HG03139 (cell line): ENCODE measurements at regions not wholly inside any gene's neighbourhood (a gene's known extent, or its start where the extent isn't known, plus 50 kb on each side); places are given as distances from the start of the nearest gene placed in this dataset.

Experiments
- ATAC-seq: cut with Tn5 transposase; IDR thresholded peaks from one replicate; pipeline ENCODE4 v1.9.1; 2021; ENCODE audit not compliant: unreplicated experiment

- no peak for ATAC-seq
Measured at GRCh38 chr4:123788577-123788976, 392.0 kb downstream of the SPRY1 start.

DNA sequence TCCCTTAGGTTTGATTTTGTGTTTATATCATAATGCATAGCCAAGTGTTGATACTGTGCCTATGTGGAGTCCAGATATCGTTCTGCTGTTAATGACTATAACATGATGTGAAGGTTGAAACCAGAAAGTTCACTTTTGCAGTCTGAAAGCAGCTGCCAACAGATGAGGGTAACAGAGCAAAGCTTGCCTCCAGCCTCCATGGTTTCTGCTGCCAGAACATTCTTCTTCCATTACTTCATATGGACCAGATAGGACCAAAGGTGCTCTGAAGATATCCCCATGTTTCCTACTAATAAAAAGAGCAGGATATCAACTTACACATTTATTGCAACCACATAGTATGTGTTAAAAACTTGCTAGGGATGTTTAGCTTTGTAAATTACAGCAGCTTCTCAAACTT is 394.1 kb downstream of the SPRY1 start:
- ATAC-seq: no peak

- no peak for ATAC-seq
Measured at GRCh38 chr4:123802082-123802645, 405.6 kb downstream of the SPRY1 start.

DNA sequence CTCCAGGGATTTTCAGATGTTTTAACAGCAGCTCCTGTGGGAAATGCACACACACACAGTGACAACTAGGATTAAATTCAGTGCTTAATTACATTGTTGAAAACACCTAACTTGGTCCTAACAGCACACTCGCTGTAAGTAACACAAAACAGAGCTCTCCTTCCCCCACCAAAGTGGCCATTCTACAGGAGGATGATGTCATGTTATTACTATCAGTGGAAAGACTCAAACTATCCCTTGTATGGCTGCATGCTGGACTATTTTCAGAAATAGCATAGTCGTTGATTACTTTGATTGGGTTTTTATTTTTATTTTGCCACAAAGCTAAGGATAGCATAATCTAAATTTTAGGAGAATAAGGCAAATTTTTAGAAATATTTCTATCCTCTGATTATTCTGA is 406.3 kb downstream of the SPRY1 start:
- no peak for ATAC-seq

- no peak for ATAC-seq
Measured at GRCh38 chr4:123804196-123804721, 407.7 kb downstream of the SPRY1 start.

DNA sequence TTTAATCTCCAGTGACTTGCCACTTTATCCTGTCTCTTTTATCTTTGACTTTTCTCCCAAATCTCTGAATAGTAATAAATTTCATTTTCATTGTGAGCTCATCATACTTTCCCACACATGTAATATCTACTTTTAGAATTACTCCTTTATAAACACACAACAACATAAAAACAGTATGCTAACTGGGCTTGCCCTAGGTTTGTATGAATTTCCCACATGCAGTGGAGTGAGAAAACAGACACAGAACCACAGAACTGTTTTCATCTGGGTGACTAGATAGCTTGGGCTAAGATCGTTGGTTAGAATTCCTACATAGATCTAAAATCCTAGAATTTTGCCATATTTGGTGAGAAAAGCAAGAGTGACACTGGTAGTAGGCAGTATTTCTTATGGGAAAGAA is 409.5 kb downstream of the SPRY1 start:
- no peak for ATAC-seq

- no peak for ATAC-seq
Measured at GRCh38 chr4:123807187-123807586, 410.6 kb downstream of the SPRY1 start.

- no peak for ATAC-seq
Measured at GRCh38 chr4:123807866-123808265, 411.3 kb downstream of the SPRY1 start.

GRCh38 chr4:123809864-123810263 is 413.3 kb downstream of the SPRY1 start:
- no peak for ATAC-seq

DNA sequence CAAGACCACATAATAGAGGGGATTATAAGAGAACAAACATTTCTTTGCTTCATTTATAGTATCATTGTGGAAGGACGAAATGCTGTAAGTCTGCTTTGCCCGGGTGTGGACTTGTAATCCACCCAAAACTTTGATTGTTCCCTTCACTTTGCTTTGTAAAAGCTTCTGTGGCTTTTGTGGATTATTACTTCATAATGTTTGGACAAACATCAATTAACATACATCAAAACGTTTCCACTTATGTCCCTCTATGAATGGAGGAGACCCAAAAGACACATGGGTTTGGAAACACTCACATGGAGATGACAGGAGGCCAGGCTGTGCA is 415.4 kb downstream of the SPRY1 start:
- ATAC-seq: no peak

DNA sequence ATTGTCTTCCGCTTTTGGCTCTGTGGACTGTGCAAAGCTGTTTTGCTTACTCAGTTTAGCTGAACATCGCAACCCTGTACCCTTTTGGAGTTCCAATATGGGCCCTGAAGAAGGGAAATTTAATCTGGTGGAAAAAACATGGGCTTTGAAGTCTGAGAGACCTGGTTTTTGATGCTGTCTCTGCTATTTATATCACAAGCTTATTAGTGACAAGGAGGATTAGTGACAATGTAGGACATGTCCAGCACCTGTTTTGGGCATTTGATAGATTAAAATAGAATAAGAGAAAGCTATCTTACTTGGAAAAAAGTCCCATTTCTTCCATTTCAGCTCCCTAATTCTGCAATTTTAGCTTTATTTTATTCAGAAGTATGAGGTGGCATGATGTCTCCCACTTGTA is 417.3 kb downstream of the SPRY1 start:
- ATAC-seq: no peak

DNA sequence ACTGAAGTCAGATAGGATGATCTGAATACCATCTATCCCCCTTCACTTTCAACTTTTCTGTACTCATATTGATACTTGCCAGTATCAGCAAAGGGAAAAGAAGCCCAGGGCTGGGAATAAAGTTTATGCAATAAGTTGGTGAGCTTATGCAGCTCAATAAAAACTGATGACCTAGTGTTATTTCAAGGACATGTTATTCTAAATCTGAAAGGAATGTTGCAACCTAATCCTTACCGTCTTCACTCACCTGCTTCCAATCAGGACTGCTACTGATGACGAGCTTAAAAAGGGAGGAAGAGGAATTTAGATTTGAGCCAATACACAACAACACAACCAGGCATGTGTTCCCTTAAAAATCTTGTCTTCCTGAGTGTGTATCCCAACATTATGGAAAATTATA is 419.9 kb downstream of the SPRY1 start:
- no peak for ATAC-seq

DNA sequence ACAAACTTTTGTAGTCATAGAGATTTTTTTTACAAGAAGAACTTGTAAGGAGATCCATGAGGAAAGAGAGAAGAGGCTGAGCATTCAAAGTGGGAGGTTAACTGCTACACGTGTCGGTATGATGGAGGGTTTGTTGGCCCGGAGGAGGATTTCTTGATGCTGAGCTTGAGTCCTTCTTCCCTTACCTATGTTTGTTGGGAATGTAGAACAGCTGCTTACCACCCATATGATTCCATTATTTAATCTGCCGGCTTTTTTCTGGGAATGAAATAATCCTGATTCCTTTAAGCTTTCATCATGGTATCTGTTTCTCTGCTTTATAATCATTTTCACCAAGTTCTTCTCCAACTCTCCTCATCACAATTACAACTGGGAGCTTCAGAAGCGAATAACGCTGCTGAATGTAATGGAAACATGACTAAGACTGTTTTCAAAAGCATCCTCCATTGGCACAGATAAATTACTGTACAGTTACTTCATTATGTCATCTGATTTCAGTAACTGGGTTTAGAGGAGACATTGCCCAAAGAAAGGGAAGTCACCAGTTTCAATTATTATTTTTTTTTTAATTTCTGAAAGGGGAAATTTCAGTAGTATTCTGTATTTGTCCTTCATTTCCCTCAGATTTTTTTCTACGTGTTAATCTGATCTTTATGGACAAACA is 420.6 kb downstream of the SPRY1 start:
- ATAC-seq: no peak

DNA sequence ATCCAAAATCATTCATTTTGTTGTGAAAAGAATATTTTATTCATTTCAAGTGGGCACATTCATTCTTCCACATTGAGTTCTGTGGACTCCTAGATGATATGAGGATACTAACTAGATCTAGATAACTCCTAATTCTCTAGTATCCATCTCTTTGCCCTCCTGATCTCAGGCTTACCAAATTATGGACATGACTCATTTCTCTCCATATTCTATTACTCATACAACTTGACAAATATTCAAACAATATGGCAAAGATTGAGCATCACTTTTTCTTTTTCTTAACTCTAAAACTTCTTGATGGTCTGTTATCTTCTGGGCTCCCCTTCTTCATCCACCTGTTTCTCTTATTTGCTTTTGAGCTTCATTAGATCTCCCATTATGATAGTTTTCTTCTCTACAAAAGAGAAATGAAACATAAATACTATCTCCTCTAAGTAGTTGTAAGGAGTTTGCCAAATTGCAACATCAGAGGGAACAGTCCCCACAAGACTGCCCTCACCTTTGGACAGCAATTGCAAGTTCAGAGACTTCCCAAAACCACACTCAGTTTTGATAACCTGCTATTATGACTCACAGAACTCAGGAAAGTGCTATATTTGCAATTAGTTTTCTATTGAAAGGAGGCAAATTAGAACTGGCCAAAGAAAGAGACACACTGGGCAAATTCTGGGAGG is 422.9 kb downstream of the SPRY1 start:
- ATAC-seq: no peak

- ATAC-seq: no peak
Measured at GRCh38 chr4:123821861-123822260, 425.3 kb downstream of the SPRY1 start.

GRCh38 chr4:123822353-123822752 is 425.8 kb downstream of the SPRY1 start:
- ATAC-seq: no peak

DNA sequence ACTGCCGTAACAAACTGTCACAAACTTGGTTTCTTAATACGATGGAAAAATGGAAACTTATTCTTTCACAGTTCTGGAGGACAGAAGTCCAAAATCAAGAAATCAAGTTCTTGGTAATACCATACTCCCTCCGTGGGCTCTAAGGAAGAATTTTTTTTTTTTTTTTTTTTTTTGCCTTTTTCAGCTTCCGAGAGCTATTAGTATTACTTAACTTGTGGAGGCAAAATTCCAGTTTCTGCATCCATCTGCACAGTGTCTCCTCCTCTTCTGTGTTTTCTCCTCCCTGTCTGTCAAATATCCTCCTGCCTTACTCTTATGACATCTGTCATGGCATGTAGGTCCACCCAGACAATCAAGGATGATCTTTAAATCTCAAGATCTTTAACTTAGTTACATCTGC is 426.6 kb downstream of the SPRY1 start:
- no peak for ATAC-seq

- ATAC-seq: no peak
Measured at GRCh38 chr4:123824524-123824923, 427.9 kb downstream of the SPRY1 start.

- no peak for ATAC-seq
Measured at GRCh38 chr4:123825596-123826291, 429.1 kb downstream of the SPRY1 start.

DNA sequence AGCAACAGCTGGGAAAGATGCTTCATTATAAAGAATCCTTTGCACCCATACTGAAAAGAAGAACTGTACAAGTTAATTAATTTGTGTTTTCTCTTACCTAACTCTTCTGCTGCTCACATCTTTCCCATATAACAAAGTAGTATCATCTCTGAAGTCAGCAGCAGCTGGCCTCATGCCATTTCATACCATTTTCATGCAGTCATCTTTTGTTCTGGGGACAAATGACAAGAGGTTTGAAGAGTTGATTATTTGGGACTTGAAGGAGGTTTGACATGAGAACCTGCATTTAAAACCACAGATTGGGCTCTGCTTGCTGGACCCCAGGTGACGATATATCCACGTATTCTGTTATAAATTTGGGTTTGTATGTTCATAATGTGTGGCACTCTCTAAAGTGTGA is 430.3 kb downstream of the SPRY1 start:
- ATAC-seq: no peak

DNA sequence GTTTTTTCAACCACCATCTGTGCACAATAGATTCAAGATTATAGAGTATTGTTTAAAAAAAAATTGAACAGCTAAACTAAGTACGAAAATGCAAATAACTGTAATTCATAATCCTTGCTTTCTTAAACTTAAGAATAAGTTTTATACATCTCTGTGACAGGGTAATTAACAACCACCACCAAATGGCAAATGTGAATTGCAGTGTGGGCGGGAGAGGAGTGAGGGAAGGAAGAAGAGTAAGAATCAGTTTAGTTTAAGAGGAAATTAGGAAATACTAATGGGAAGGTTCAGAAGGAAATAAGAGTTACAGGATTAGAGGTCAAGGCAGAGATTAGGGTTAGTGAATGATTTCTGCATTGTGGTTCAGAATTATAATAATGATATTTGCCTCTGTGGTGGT is 430.9 kb downstream of the SPRY1 start:
- no peak for ATAC-seq

- ATAC-seq: no peak
Measured at GRCh38 chr4:123830930-123831329, 434.3 kb downstream of the SPRY1 start.
